HAP-1 (cell line): ENCODE measurements at regions not wholly inside any gene's neighbourhood (a gene's known extent, or its start where the extent isn't known, plus 50 kb on each side); places are given as distances from the start of the nearest gene placed in this dataset.

Experiments used
- DNase-seq, 2 experiments: peaks; one replicate each; pipeline ENCODE4 v3.0.0-alpha.2; 2016 to 2020; ENCODE audit warnings: low spot score in 2 of 2
- H3K27me3 ChIP-seq: fragments of 250-450 bp; sonication (Bioruptor Pico); 2 replicates; pipeline ENCODE4 v1.5.1; 2020; ENCODE audit warnings: low read depth, mild to moderate bottlenecking, moderate library complexity
- H3K36me3 ChIP-seq: fragments of 250-450 bp; sonication (Bioruptor Pico); replicated peaks from 2 replicates; pipeline ENCODE4 v1.5.1; 2020; ENCODE audit warnings: mild to moderate bottlenecking
- H3K4me1 ChIP-seq: fragments of 250-450 bp; sonication (Bioruptor Pico); 2 replicates; pipeline ENCODE4 v1.5.1; 2020; ENCODE audit warnings: mild to moderate bottlenecking
- H3K4me3 ChIP-seq: fragments of 250-450 bp; sonication (Bioruptor Pico); 2 replicates; pipeline ENCODE4 v1.5.1; 2020; ENCODE audit warnings: mild to moderate bottlenecking, moderate library complexity
- H3K9me3 ChIP-seq: fragments of 250-450 bp; sonication (Bioruptor Pico); 2 replicates; pipeline ENCODE4 v1.5.1; 2020; ENCODE audit warnings: mild to moderate bottlenecking, moderate library complexity
- in situ Hi-C: fragments of 300-500 bp; cut with MboI; formaldehyde crosslinking; loops from 3 replicates; pipeline ENCODE4 v1.14.3; 2020; ENCODE audit warnings: low sequenced_read_pairs, inconsistent platforms, mixed read lengths

DNA sequence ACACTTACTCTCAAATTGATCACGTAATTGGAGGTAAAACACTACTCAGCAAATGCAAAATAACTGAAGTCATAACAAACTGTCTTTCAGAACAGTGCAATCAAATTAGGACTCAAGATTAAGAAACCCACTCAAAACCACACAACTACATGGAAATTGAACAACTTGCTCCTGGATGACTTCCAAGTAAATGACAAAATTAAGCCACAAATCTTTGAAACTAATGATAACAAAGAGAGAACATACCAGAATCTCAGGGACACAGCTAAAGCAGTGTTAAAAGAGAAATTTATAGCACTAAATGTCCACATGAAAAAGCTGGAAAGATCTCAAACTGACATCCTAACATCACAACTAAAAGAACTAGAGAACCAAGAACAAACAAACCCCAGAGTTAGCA is 540.5 kb upstream of the CDH18 start:
- no peak for DNase-seq
- H3K9me3 ChIP-seq: no peaks in the 10 kb centered on the region
- no peaks in the 10 kb centered on the region for H3K27me3 ChIP-seq
- in situ Hi-C loops: no loop called here
- no peaks in the 10 kb centered on the region for H3K36me3 ChIP-seq
- no peak overlapping the region for H3K4me3 ChIP-seq
- no peaks in the 10 kb centered on the region for H3K4me1 ChIP-seq

DNA sequence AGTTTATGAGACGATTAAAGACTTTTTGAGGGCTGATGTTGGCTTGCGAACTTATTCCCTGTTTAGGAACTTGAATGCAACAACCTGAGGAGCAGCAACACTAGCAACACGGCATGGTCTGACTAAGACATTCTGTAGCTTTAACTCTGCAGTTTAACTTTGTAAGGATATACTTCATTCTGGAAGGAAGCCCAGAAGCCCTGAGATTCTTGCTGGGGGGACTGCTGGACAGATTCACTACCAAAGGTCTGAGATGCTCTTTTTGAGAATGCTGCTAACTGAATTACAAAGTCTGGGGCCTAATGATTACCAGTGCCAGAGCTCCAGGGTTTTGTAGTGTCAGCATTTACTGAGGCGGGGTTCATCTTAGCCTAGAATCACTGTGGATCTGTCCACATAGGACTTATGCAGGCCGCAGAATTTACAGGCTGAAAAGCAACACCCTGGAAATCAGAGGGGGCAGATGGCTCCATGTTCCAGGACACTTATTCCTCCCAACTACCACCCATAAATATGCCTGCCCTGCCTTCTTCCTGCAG is 537.1 kb upstream of the CDH18 start:
- Histone ChIP-seq H3K4me3 (no peak overlapping the region), H3K36me3 (no peaks in the 10 kb centered on the region), H3K4me1 (no peaks in the 10 kb centered on the region), H3K9me3 (no peaks in the 10 kb centered on the region), H3K27me3 (no peaks in the 10 kb centered on the region)
- DNase-seq: no peak
- in situ Hi-C loops: no loop called here

DNA sequence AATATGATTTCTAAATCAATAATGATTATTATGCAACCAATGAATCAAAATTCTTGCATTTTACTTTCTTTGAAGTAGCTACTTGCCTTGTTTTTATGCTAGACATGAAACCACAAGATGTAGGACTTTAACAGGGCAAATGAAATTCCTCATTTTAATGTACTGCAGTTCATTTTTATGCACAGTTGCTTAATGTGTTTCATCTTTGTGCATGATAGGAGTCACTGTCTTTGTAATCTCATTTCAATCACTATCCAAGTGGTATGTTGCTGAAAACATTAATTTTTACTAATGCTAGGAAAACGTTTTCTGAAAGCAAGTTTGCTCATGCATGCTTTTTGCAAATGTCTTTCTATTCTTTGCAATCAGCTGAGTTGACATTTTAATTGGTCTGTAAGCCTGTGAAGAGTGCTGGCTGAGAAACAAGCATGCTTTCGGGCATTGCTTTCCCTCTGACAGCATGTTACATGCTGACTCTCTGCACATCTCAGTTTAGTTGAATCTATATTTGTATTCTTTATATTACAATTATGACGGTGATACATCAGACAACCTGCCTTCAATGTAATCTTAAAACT is 535.0 kb upstream of the CDH18 start:
- in situ Hi-C loops: no loop called here
- Histone ChIP-seq H3K36me3 (no peaks in the 10 kb centered on the region), H3K27me3 (no peaks in the 10 kb centered on the region), H3K9me3 (no peaks in the 10 kb centered on the region), H3K4me3 (no peak overlapping the region), H3K4me1 (no peaks in the 10 kb centered on the region)
- no peak for DNase-seq

GRCh38 chr5:20515606-20516005 is 527.6 kb upstream of the CDH18 start:
- Histone ChIP-seq H3K27me3 (no peaks in the 10 kb centered on the region), H3K4me1 (no peaks in the 10 kb centered on the region), H3K36me3 (no peaks in the 10 kb centered on the region), H3K9me3 (no peaks in the 10 kb centered on the region), H3K4me3 (no peak overlapping the region)
- no peak for DNase-seq
- in situ Hi-C loops: no loop called here

DNA sequence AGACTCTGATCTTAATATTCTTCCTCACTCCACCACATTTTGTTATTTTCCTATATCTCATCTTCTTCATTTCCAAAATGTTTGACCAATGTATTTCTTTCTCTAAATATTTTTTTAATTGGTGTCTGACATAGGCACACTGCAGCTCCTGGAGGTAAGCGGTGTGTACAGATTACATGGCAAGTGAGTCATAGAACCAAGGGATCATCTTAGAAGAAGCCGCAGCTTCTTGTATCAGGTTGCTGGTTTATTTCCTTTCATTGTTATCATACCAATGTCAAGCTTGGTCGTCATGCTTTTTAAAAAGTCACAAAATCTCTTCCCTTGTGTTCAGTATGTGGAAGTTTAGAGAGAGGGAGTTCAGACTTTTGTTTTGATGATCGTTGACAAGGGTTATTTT is 526.1 kb upstream of the CDH18 start:
- DNase-seq: no peak
- in situ Hi-C loops: no loop called here
- no peaks in the 10 kb centered on the region for H3K27me3 ChIP-seq

DNA sequence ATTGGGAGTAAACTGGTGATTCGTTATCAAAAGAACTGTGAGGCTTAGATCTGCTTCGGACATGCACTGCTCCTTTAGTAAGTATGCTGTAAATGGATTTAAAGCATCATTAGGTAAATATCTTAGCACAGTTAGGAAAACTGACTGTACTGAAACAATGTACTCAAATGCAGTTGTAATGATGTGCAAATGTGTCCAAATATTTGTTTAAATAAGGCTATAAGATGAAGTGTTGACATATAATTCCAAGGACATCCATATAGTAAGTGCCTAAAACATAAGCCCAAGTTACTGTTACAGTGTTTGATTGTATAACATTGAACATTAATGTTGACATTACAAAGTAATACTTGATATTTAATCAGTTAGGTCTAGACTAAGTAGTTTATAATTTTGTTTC is 512.5 kb upstream of the CDH18 start:
- no peaks in the 10 kb centered on the region for H3K36me3 ChIP-seq
- H3K27me3 ChIP-seq: no peaks in the 10 kb centered on the region
- no peak overlapping the region for H3K4me3 ChIP-seq
- in situ Hi-C loops: no loop called here
- H3K4me1 ChIP-seq: no peaks in the 10 kb centered on the region
- no peak for DNase-seq
- H3K9me3 ChIP-seq: no peaks in the 10 kb centered on the region

More for the DNA sequence above, 526.1 kb upstream of the CDH18 start:
- Histone ChIP-seq H3K36me3 (no peaks in the 10 kb centered on the region), H3K9me3 (no peaks in the 10 kb centered on the region), H3K4me3 (no peak overlapping the region), H3K4me1 (no peaks in the 10 kb centered on the region)

DNA sequence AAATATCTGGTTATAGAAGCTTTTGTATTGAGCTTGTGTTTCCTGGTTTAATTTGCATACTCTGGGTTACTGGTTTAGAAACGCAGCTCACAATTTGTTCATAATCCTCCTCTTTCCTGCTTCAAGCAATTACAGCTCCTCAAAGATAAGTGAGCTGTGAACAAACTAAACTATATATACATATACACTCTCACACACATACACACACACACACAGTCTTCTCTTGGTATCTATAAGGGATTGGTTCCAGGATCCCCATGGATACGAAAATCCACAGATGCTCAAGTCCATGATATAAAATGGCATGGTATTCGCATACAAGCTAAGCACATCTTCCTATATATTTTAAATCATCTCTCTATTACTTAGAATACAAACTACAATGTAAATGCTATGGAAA is 510.9 kb upstream of the CDH18 start:
- H3K36me3 ChIP-seq: no peaks in the 10 kb centered on the region
- H3K27me3 ChIP-seq: no peaks in the 10 kb centered on the region
- in situ Hi-C loops: no loop called here
- DNase-seq: no peak
- no peak overlapping the region for H3K4me3 ChIP-seq
- no peaks in the 10 kb centered on the region for H3K9me3 ChIP-seq
- no peaks in the 10 kb centered on the region for H3K4me1 ChIP-seq

DNA sequence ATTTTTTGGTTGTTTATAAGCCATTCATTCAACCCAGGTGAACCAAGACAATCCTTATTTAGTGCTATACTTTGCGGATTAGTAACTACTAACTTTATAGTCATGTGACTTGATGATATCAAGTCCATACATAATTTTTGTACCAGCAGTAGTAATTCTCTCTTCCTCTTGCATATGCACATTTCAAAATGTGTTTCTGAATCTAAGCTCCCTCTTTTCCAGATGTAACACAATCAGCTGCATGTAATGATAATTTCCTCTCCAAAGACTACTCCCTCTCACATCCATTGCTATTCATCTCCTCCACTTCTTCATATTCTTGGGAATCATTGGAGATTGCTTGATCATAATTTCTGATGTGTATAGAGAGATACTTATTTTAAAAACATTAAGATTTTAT is 510.1 kb upstream of the CDH18 start:
- DNase-seq: no peak
- Histone ChIP-seq H3K36me3 (no peaks in the 10 kb centered on the region), H3K9me3 (no peaks in the 10 kb centered on the region), H3K4me1 (no peaks in the 10 kb centered on the region), H3K4me3 (no peak overlapping the region), H3K27me3 (no peaks in the 10 kb centered on the region)
- in situ Hi-C loops: no loop called here

DNA sequence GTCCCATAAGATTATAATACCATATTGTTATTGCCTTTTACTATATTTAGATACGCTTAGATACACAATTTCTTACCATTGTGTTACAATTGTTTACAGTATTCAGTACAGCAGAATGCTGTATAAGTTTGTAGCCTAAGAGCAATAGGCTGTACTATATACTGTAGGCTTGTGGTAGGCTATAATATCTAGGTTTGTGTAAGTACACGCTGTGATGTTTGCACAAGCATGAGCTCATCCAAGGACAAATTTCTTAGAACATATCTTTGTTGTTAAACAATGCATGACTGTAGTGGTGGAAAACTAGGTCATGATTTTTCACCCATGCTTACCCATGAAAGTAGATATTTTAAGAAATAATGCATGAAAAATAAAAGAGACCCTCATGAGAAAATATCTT is 509.4 kb upstream of the CDH18 start:
- no peaks in the 10 kb centered on the region for H3K27me3 ChIP-seq
- no peaks in the 10 kb centered on the region for H3K4me1 ChIP-seq
- DNase-seq: no peak
- no peaks in the 10 kb centered on the region for H3K36me3 ChIP-seq
- no peak overlapping the region for H3K4me3 ChIP-seq
- no peaks in the 10 kb centered on the region for H3K9me3 ChIP-seq
- in situ Hi-C loops: no loop called here

GRCh38 chr5:20494706-20495105 is 506.7 kb upstream of the CDH18 start:
- DNase-seq: no peak
- in situ Hi-C loops: no loop called here
- Histone ChIP-seq H3K4me3 (no peak overlapping the region), H3K4me1 (no peaks in the 10 kb centered on the region), H3K9me3 (no peaks in the 10 kb centered on the region), H3K36me3 (no peaks in the 10 kb centered on the region), H3K27me3 (no peaks in the 10 kb centered on the region)

- Histone ChIP-seq H3K27me3 (no peaks in the 10 kb centered on the region), H3K4me3 (no peak overlapping the region), H3K36me3 (no peaks in the 10 kb centered on the region), H3K9me3 (no peaks in the 10 kb centered on the region), H3K4me1 (no peaks in the 10 kb centered on the region)
- no peak for DNase-seq
- in situ Hi-C loops: no loop called here
Observed at GRCh38 chr5:20486826-20487225, 498.8 kb upstream of the CDH18 start.

DNA sequence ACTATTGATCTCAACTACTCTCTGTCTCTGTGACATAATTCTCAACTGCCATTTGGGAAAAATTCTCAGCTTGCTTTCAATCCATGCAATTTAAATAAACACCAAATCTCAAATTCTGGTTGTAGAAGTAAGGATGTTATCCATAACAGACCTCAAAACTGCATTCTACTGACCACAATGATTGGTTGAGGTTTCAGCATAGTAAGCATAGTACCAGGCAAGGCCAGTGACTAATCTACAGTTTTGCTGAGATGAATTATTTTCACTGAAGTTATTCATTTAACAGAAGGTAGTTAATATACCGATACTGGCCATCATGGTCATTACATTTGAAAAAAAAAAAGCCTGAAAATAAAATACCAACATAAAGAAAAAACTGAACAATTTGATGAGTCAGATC is 488.0 kb upstream of the CDH18 start:
- in situ Hi-C loops: no loop called here
- Histone ChIP-seq H3K4me3 (no peak overlapping the region), H3K27me3 (no peaks in the 10 kb centered on the region), H3K36me3 (no peaks in the 10 kb centered on the region), H3K4me1 (no peaks in the 10 kb centered on the region), H3K9me3 (no peaks in the 10 kb centered on the region)
- no peak for DNase-seq

GRCh38 chr5:20470997-20471396 is 483.0 kb upstream of the CDH18 start:
- Histone ChIP-seq H3K9me3 (no peaks in the 10 kb centered on the region), H3K27me3 (no peaks in the 10 kb centered on the region), H3K36me3 (no peaks in the 10 kb centered on the region), H3K4me3 (no peak overlapping the region), H3K4me1 (no peaks in the 10 kb centered on the region)
- DNase-seq: no peak
- in situ Hi-C loops: no loop called here

DNA sequence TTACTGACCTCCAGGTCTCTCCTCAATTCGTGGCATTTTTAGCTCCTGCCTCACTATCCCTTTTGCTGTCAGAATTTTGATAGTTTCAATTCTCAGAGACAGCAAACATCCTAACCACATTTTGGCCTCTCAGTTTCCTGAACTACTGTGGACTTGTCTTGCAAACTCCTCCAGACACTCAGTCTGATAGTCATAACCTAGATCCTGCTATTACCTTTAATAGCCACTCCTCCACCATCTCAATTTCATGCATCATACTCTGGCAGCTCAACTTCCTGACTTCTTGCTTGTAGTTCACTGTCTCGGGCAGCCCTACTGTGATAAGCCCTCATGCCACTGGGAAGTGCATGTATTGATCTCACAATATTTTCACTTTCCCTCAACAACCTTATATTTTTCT is 481.8 kb upstream of the CDH18 start:
- no peaks in the 10 kb centered on the region for H3K4me1 ChIP-seq
- DNase-seq: no peak
- H3K4me3 ChIP-seq: no peak overlapping the region
- H3K36me3 ChIP-seq: no peaks in the 10 kb centered on the region
- no peaks in the 10 kb centered on the region for H3K9me3 ChIP-seq
- in situ Hi-C loops: no loop called here
- no peaks in the 10 kb centered on the region for H3K27me3 ChIP-seq

DNA sequence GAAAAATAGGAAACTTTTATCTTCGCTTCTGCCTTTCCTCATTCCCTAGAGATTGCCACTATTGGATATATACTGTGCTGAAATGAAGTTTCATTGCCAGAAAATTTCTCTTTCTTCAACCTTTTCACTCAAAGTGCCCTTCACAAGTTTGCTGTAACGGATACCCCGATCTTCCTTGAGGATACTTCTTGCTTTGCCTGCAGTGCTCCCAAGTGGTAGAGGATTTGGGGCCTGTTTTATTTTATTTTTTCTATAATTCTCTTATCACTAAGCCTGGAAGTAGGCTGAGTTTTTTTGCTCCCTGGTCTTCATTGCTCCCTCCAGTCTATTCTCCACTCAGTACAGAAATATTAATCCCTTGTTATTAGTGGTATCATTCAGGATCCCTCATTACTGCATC is 481.4 kb upstream of the CDH18 start:
- DNase-seq: no peak
- Histone ChIP-seq H3K4me1 (no peaks in the 10 kb centered on the region), H3K9me3 (no peaks in the 10 kb centered on the region), H3K4me3 (no peak overlapping the region), H3K36me3 (no peaks in the 10 kb centered on the region), H3K27me3 (no peaks in the 10 kb centered on the region)
- in situ Hi-C loops: no loop called here
